Progenitor cell of endocrine pancreas (in vitro differentiated cells): ENCODE measurements at regions not wholly inside any gene's neighbourhood (a gene's known extent, or its start where the extent isn't known, plus 50 kb on each side); places are given as distances from the start of the nearest gene placed in this dataset.

ENCODE experiments used
- DNase-seq: peaks from one replicate; pipeline ENCODE4 v3.0.0; 2021; ENCODE audit warnings: low spot score; ENCODE audit not compliant: unreplicated experiment
- H3K27ac Mint-ChIP-seq: 2 replicates; pipeline ENCODE4 v1.8.0; 2021; ENCODE audit warnings: mild to moderate bottlenecking, moderate library complexity, mixed read lengths
- H3K27me3 Mint-ChIP-seq: 2 replicates; pipeline ENCODE4 v1.8.0; 2021; ENCODE audit warnings: mixed read lengths
- H3K36me3 Mint-ChIP-seq: 2 replicates; pipeline ENCODE4 v1.8.0; 2022; ENCODE audit warnings: mixed read lengths; ENCODE audit not compliant: insufficient read depth
- H3K4me1 Mint-ChIP-seq: 2 replicates; pipeline ENCODE4 v1.8.0; 2021; ENCODE audit warnings: low read depth, mixed read lengths
- H3K4me3 Mint-ChIP-seq: 2 replicates; pipeline ENCODE4 v1.8.0; 2021; ENCODE audit warnings: low read depth, mild to moderate bottlenecking, moderate library complexity, mixed read lengths
- H3K9me3 Mint-ChIP-seq: 2 replicates; pipeline ENCODE4 v1.8.0; 2021; ENCODE audit warnings: low read depth, mixed read lengths
- TF ChIP-seq, protein P1 (sequence below): fragments of 200-600 bp; sonication (generic); IDR thresholded peaks from one replicate; pipeline ENCODE4 v1.5.0; 2021; ENCODE audit warnings: antibody characterized with exemption, mild to moderate bottlenecking; ENCODE audit not compliant: unreplicated experiment

DNA sequence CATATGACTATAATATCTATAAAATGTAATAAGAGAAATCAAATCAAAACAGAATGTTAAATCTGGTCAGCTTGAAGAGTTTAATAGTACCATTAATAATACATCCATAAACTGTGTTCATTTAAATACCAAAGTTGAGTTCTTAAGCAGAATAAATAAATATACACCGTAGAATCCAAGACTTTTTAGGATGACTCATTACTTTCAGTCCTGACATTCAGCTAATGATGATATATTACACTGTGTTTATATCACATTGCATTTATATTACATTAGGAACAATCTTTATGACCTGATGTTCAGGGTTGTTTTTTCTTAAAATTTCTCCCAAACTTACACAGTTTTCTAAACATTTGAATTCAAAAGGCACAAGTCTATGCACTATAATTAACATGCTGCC lies 331.3 kb downstream of the SS18 start:
- Mint-ChIP-seq H3K9me3 (no peaks in the 10 kb centered on the region), H3K27ac (no peak overlapping the region), H3K27me3 (no peaks in the 10 kb centered on the region), H3K36me3 (no peaks in the 10 kb centered on the region), H3K4me1 (no peaks in the 10 kb centered on the region), H3K4me3 (no peak overlapping the region)
- no peak for DNase-seq
- TF ChIP-seq, protein P1, sequence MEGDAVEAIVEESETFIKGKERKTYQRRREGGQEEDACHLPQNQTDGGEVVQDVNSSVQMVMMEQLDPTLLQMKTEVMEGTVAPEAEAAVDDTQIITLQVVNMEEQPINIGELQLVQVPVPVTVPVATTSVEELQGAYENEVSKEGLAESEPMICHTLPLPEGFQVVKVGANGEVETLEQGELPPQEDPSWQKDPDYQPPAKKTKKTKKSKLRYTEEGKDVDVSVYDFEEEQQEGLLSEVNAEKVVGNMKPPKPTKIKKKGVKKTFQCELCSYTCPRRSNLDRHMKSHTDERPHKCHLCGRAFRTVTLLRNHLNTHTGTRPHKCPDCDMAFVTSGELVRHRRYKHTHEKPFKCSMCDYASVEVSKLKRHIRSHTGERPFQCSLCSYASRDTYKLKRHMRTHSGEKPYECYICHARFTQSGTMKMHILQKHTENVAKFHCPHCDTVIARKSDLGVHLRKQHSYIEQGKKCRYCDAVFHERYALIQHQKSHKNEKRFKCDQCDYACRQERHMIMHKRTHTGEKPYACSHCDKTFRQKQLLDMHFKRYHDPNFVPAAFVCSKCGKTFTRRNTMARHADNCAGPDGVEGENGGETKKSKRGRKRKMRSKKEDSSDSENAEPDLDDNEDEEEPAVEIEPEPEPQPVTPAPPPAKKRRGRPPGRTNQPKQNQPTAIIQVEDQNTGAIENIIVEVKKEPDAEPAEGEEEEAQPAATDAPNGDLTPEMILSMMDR = no peak

DNA sequence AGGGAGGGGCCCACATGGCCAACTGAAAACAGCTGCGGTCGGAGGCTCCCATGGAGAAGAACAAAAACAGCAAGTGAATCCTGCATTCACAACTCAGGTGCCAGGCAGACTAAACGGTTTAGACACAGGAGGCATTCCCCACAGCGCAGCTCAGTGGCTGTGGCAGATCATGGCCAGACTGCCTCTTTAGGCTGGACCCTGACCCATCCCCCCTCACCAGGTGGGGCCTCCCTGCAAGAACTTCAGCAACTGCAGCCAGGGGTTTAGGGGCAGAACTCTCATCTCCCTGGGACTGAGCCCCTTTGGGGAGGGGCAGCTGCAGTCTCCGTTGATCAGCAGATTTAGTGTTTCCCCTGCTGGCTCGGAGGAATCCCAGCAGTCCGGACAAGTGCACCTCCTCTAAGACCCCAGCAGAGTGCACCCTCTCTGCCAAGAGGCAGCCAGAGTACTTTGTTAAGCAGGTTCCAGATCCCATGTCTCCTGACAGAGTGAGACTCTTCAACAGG lies 346.7 kb downstream of the SS18 start:
- Mint-ChIP-seq H3K4me3 (no peak overlapping the region), H3K27me3 (peaks cover 20% of the 10 kb centered on the region), H3K9me3 (peaks cover 5% of the 10 kb centered on the region), H3K27ac (no peak overlapping the region), H3K36me3 (no peaks in the 10 kb centered on the region), H3K4me1 (no peaks in the 10 kb centered on the region)
- TF ChIP-seq, protein P1 = no peak
- DNase-seq = no peak

DNA sequence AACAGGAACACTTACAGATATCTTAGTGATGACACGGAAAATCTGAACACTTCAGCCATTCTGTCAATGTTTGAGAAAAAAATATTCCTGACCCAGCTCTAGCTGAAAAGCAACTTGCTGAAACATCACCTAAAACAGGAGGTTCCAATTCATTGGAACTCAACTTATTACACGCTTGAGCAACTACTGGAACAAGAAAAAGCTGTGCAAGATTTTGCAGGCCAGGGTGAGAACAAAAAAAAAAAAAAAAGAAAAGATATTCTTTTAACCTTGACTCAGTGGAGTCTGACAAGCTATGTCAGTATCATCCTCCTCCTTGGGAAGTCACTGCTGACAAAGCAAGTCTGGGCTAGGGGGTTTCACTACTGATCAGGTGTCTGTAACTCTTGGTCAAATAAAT lies 351.0 kb downstream of the SS18 start:
- no peaks in the 10 kb centered on the region for H3K9me3 Mint-ChIP-seq
- no peak for DNase-seq
- peaks cover 50% of the 10 kb centered on the region for H3K27me3 Mint-ChIP-seq
- TF ChIP-seq, protein P1 = no peak
- peaks cover 2% of the 10 kb centered on the region for H3K4me1 Mint-ChIP-seq
- no peak overlapping the region for H3K4me3 Mint-ChIP-seq
- H3K36me3 Mint-ChIP-seq = no peaks in the 10 kb centered on the region
- no peak overlapping the region for H3K27ac Mint-ChIP-seq

DNA sequence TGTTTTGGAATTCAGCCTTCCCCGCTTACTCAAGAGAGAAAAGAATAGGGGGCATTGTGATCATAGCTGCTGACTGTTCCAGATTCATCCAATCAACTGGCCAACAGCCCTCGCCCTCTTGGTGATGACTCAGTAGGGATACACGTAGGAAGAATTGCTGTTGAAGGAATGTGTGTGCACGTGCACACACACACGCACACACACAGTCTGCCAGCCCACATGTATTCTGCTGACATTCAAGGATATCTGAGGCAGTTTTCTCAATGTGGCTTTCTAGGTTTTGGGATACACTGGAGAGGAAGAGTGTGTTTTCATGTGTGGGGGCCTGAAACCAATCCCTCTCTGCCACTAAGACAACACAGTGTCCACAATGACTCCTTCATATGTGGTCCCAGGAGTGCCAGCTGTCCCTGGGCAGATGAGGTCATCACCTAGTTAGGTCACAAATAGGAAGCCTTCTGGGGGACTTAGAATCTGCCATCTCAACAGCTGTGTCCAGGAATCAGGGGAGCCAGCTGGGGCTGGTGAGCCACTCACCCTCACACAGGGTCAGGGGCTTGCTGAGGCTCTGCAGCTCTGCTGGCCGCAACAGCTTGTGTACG lies 352.6 kb downstream of the SS18 start:
- Mint-ChIP-seq H3K27ac (no peak overlapping the region), H3K36me3 (no peaks in the 10 kb centered on the region), H3K4me1 (peaks cover 2% of the 10 kb centered on the region), H3K4me3 (no peak overlapping the region), H3K27me3 (peaks cover 64% of the 10 kb centered on the region), H3K9me3 (no peaks in the 10 kb centered on the region)
- TF ChIP-seq, protein P1 = no peak
- DNase-seq = no peak

DNA sequence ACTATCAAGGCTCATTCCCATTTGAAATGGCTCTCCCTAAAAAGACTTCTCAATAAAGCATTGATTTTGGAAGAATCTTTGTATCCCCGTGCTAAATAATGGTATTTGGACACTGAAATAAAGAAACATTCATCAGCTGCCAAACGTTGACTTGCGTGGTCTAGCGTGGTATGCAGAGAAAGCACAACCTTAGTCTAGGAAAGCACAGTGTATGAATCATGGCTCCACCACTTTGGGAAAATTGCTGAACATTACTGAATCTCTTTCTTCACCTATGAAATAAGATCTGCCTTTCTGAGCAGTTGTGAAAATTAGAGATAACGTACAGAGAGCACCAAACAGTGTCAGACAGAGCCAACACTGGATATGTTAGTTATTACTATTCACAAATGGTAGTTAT lies 353.9 kb downstream of the SS18 start:
- H3K27ac Mint-ChIP-seq = no peak overlapping the region
- H3K36me3 Mint-ChIP-seq = no peaks in the 10 kb centered on the region
- TF ChIP-seq, protein P1 = no peak
- peaks cover 58% of the 10 kb centered on the region for H3K27me3 Mint-ChIP-seq
- DNase-seq = no peak
- H3K9me3 Mint-ChIP-seq = peaks cover under 1% of the 10 kb centered on the region
- H3K4me1 Mint-ChIP-seq = peaks cover 2% of the 10 kb centered on the region
- H3K4me3 Mint-ChIP-seq = no peak overlapping the region
